ENCODE measurements at regions not wholly inside any gene's neighbourhood (a gene's known extent, or its start where the extent isn't known, plus 50 kb on each side); places are given as distances from the start of the nearest gene placed in this dataset.

DNA sequence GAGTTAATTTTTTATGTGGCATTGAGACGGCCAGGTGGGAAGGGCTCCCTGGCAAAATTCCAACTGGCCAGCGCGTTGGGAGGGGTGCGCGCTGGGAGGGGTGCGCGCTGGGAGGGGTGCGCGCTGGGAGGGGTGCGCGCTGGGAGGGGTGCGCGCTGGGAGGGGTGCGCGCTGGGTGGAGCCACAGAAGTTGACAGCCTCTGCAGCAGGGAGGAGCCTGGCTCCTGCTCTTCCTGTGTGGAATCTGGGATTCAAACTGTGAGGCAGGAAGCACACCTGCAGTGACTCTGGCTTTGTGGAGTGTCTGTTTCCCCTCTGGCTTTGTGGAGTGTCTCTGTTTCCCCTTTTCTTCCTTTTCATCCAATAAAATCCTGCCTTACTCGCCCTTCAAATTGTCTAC, 147.9 kb upstream of the CBLN2 start:
- CTCF ChIA-PET = no interaction called here
- TF ChIP-seq JUN (IDR thresholded peaks at IDR 0.05; ENCODE audit: borderline replicate concordance, insufficient read depth, insufficient read length, low read depth) (no peak), GATA2 (IDR thresholded peaks at IDR 0.05; ENCODE audit: insufficient read depth, insufficient read length, low read depth, low read length) (no peak), EZH2 (IDR thresholded peaks at IDR 0.05; ENCODE audit: borderline replicate concordance, low read depth, low read length, severe bottlenecking) (no peak), FOS (IDR thresholded peaks at IDR 0.05; ENCODE audit: borderline replicate concordance, insufficient read depth, low read length) (no peak), POLR2A (IDR thresholded peaks at IDR 0.05; ENCODE audit: low read depth, low read length) (no peak), POLR2AphosphoS5 (IDR thresholded peaks at IDR 0.05; ENCODE audit: insufficient read depth, low read depth, low read length) (no peak), MYC (IDR thresholded peaks at IDR 0.05; ENCODE audit: low read depth, low read length) (no peak)
- TF ChIP-seq, protein P1, sequence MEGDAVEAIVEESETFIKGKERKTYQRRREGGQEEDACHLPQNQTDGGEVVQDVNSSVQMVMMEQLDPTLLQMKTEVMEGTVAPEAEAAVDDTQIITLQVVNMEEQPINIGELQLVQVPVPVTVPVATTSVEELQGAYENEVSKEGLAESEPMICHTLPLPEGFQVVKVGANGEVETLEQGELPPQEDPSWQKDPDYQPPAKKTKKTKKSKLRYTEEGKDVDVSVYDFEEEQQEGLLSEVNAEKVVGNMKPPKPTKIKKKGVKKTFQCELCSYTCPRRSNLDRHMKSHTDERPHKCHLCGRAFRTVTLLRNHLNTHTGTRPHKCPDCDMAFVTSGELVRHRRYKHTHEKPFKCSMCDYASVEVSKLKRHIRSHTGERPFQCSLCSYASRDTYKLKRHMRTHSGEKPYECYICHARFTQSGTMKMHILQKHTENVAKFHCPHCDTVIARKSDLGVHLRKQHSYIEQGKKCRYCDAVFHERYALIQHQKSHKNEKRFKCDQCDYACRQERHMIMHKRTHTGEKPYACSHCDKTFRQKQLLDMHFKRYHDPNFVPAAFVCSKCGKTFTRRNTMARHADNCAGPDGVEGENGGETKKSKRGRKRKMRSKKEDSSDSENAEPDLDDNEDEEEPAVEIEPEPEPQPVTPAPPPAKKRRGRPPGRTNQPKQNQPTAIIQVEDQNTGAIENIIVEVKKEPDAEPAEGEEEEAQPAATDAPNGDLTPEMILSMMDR (IDR thresholded peaks at IDR 0.05; ENCODE audit: extremely low read depth in 1 of 2, insufficient read depth in 1 of 2, low read depth in 1 of 2, low read length in 2 of 2) = no peak
- TF ChIP-seq, protein P2, sequence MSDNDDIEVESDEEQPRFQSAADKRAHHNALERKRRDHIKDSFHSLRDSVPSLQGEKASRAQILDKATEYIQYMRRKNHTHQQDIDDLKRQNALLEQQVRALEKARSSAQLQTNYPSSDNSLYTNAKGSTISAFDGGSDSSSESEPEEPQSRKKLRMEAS (IDR thresholded peaks at IDR 0.05; ENCODE audit: insufficient read depth, insufficient read length) = no peak
- no peaks in the 10 kb centered on the region for H3K36me3 ChIP-seq (ENCODE audit: control insufficient read depth in 2 of 2, extremely low read depth in 1 of 2, insufficient read depth in 2 of 2, low read length in 2 of 2)
- no peaks in the 10 kb centered on the region for H3K4me1 ChIP-seq (ENCODE audit: control insufficient read depth, extremely low read depth, insufficient read depth, low read length)
- no peak overlapping the region for H2AFZ ChIP-seq (ENCODE audit: low read depth, low read length)
- H3K9ac ChIP-seq (replicated peaks; ENCODE audit: extremely low read depth, insufficient read depth, low read length) = no peak overlapping the region
- BruUV-seq (replicated peaks) = no TSS peak
- dilution Hi-C loops (cut with MboI; ENCODE audit: extremely low pct_ligation_motif_present, low sequenced_read_pairs) (no loop called here), intact Hi-C loops (cut with micrococcal nuclease) (no loop called here)
- no peaks in the 10 kb centered on the region for H4K20me1 ChIP-seq (replicated peaks; ENCODE audit: control insufficient read depth, extremely low read depth, insufficient read depth, low read length)
- no peak overlapping the region for H3K4me2 ChIP-seq (ENCODE audit: insufficient read depth, low read length)
- DNase-seq (ENCODE audit: low read depth, low spot score) (no peak), FAIRE-seq (no peak)
- POLR2A ChIA-PET = no interaction called here
- no peaks in the 10 kb centered on the region for H3K9me3 ChIP-seq (replicated peaks; ENCODE audit: control insufficient read depth, insufficient read depth, low read length)
- H3K4me3 ChIP-seq (replicated peaks in 1 of 3; ENCODE audit: insufficient read depth in 1 of 3, low read depth in 1 of 3, low read length in 3 of 3) = no peak overlapping the region
- no peaks in the 10 kb centered on the region for H3K27me3 ChIP-seq (ENCODE audit: control insufficient read depth in 2 of 2, insufficient read depth in 2 of 2, low read length in 2 of 2)
- H3K79me2 ChIP-seq (ENCODE audit: control insufficient read depth, insufficient read depth, low read length) = no peaks in the 10 kb centered on the region
- H3K27ac ChIP-seq (ENCODE audit: insufficient read depth, low read depth, low read length) = no peak overlapping the region
- H3K9me1 ChIP-seq (replicated peaks; ENCODE audit: control insufficient read depth, extremely low read depth, insufficient read depth, low read length) = no peaks in the 10 kb centered on the region

Data from endothelial cell of umbilical vein (primary cell).